Endometrium (tissue), 2 donors: ENCODE measurements at regions not wholly inside any gene's neighbourhood (a gene's known extent, or its start where the extent isn't known, plus 50 kb on each side); places are given as distances from the start of the nearest gene placed in this dataset.
"Not testable (repeated sequence)": the region's sequence is repeated elsewhere in the genome, so short reads cannot be mapped to it uniquely, and the experiment has no call there.

Source experiments
- FAIRE-seq: peaks from 2 replicates; lab custom pipeline; 2012; peaks lifted over from hg19 to GRCh38; lab: Jason Lieb, UNC
- donor health status: control.
- donor health status: control.

GRCh38 chr6:57708061-57708460 is 390.6 kb downstream of the PRIM2 start:
- not testable (repeated sequence) for FAIRE-seq

GRCh38 chr6:57722546-57722945 is 405.1 kb downstream of the PRIM2 start:
- FAIRE-seq = not testable (repeated sequence)

DNA sequence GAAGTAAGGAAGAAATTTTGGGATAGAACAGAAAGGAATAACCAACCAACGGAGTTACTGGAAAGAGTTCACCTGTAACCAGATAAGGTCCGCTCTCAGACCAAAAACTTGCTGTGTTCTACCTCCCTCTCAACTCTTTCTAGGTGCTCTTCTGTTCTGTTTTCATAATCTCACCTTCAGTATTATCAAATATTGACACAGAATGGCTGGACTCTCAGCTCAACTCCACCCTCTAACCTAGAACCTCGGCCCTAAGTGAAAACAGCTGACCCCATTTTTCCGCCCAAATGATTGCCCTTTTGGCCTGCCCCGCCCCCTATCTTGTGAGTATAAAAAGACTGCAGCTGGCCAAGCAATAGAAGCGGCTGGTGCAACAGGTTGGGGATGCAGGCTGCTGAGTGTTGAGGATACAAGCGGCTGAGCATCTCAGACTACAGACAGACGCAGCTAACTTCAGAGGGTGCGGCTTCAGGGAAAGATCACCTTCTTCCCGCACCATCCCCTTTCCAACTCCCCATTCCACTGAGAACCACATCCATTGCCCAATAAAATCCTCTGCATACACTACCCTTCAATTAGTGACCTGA is 406.5 kb downstream of the PRIM2 start:
- not testable (repeated sequence) for FAIRE-seq

GRCh38 chr6:57729407-57729806 is 412.0 kb downstream of the PRIM2 start:
- not testable (repeated sequence) for FAIRE-seq

DNA sequence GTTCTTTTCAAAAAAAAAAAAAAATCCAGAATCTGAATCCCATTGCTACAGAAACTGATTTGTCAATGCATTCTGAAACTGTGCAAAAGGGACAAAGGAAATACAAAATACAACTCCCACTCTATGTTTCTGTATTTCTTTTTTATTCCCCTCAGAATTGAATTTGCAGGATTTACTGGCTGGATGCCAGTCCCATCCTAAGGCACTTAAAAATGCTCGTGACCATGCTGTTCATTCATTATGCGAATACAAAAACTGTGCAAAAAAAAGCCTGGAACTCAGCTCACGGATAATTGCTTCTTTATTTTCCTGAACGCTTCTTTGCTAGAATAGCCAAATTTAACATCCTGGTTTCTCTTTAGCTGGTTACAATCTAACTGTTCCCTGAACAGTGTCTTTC is 413.3 kb downstream of the PRIM2 start:
- FAIRE-seq = not testable (repeated sequence)

DNA sequence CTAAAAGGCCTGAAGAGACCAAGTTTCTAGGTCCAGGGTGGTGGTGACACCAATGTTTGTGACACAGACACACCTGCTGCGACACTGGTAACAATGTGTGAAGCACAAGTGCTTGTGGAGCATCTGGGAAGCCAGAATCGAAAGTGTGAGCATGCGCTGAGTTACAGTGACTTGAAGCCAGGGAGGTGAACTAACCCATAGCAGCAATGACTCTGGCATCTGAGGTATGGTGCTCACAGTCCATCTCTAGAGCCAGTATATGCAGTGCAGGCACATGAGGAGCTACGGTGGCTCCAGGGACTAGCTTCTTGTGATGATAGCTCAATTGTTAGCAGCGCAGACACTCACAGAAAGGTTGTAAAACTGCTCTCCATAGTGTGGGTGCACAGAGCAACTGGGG is 430.3 kb downstream of the PRIM2 start:
- FAIRE-seq = not testable (repeated sequence)

- not testable (repeated sequence) for FAIRE-seq
Observed at GRCh38 chr6:57759850-57760249, 442.4 kb downstream of the PRIM2 start.

DNA sequence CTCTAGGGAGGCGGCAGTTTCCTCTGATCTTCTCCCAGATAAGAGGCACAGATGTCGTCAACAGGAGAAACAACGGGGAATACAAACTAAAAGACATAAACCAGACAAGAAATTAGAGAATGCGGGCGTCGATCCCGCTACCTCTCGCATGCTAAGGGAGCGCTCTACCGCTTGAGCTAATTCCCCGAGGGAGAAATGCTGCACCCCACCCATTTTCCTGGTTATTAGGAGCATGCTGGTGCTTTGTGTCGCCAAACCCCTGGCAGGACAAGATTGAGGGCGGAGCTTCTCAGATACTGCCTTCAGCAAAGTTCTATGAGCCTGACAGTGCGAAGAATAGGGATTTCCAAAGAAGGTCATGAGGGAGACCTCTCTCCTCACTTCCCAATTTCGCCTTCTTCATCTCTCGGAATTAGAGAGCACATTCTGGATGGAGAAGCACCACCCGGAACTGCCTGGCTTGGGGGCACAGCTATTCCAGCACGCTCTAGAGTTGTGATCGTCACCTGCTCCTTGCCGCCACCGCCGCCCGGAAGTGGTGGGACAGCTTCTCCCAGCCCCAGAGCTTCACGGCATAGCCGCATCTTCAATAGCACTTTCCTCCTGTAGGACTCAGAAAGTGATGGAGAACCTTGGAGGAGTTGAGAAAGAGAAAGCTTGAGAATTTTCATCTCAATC is 475.4 kb downstream of the PRIM2 start:
- FAIRE-seq = not testable (repeated sequence)

- FAIRE-seq = not testable (repeated sequence)
Observed at GRCh38 chr6:57793398-57793762, 475.9 kb downstream of the PRIM2 start.

DNA sequence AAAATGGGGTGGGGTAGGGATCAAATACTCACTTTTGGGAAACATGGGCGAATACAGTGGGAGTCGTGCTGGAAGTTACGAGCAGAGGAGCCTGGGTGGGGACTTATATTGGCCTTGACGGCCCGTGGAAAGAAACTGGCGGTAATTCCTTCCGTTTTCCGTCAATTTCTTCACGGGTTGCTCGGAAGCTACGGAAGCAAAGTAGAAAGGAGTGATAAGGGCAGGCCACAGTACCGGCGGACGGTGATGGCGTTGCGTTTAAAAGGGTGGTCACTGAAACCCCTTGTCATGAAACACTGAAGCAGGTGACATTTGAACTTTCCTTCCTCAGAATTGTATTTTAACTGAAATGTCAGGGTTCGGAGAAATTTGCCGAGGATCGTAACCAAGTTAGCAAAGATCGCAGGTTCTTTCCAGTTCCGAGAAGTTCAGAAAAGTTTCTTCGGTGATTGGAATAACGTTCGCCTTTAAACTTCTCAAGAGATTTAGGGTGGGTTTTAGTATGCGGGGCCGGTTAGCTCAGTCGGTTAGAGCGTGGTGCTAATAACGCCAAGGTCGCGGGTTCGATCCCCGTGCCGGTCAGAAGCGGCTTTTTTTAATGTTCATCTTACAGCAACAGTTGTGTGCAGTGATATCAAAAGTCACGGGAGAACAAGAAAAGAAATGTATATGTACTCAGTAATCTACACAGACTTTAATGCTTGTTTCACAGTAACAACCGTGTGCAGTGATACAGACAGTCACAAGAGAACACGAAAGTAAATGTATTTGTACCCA is 482.5 kb downstream of the PRIM2 start:
- not testable (repeated sequence) for FAIRE-seq

DNA sequence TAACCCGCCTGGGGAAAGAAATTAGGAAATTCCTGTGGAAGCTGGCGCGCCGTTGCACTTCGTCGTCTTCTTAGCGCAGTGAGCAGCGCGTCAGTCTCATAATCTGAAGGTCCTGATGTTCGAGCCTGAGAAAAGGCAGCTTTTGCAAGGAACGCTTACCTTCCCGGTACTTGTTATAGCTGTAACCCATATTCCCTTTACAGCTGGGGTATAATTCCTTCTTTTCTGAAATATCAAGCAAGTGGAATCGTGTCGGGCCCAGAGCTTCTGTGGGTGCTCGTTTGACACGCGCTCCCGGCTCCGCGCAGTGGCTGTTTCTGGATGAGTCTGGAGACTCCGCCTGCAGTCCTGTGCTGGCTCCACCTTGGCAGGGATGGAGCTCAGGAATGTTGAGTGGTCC is 491.2 kb downstream of the PRIM2 start:
- FAIRE-seq = not testable (repeated sequence)

GRCh38 chr6:57809454-57809853 is 492.0 kb downstream of the PRIM2 start:
- not testable (repeated sequence) for FAIRE-seq

- FAIRE-seq = not testable (repeated sequence)
Observed at GRCh38 chr6:57813271-57814075, 496.0 kb downstream of the PRIM2 start.

DNA sequence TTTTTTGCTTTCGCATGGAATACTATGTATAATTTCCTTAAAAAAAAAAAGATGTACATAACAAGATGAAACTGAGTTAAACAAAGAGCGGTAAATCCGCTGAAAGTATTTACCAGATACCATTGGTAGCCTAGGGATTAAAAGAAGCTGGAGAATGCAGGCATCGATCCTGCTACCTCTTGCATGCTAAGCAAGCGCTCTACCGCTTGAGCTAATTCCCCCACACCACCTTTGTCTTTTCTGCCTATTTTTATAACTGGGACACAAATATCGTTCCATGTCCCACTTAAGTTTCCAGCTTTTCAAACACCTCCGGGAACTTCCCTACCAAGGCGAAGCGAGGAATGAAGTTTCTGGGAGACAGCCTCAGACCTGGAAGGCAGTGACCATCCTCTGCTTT is 498.4 kb downstream of the PRIM2 start:
- not testable (repeated sequence) for FAIRE-seq

DNA sequence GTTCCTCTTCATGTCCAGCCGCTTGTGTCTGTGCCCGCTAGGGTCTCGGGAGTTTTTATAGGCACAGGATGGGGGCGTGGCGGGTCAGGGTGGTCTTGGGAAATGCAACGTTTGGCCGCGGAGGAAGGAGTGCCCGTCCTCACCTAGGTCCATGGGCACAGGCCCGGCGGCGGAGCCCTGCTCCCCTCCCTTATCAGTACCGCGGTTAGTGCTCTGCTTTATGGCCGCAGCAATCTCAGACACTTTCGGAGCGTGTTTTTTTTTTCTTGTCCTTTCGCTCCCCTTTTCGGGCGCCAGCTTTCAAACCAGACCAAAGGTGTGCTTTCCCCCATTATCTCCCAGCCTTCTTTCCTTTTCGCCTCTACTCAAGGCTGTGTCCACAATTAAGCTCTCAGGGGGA is 503.9 kb downstream of the PRIM2 start:
- FAIRE-seq = not testable (repeated sequence)

GRCh38 chr6:57822448-57822847 is 505.0 kb downstream of the PRIM2 start:
- FAIRE-seq = not testable (repeated sequence)

DNA sequence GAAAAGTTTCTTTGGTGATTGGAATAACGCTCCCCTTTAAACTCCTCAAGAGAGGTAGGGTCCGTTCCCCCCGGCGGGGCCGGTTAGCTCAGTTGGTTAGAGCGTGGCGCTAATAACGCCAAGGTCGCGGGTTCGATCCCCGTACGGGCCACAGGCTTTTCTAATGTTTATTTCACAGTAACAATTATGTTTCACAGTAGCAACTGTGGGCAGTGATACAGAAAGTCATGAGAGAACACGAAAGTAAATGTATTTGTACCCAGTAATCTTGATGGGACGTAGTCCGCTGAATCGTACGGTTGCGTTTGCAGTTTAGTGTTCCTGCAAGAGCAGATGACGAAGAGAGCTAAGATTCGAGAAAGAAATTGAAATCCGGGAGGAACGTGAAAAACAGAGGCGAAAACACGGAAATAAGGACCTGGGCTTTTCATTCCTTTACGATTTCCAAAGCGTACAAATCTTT is 505.5 kb downstream of the PRIM2 start:
- FAIRE-seq = no peak

DNA sequence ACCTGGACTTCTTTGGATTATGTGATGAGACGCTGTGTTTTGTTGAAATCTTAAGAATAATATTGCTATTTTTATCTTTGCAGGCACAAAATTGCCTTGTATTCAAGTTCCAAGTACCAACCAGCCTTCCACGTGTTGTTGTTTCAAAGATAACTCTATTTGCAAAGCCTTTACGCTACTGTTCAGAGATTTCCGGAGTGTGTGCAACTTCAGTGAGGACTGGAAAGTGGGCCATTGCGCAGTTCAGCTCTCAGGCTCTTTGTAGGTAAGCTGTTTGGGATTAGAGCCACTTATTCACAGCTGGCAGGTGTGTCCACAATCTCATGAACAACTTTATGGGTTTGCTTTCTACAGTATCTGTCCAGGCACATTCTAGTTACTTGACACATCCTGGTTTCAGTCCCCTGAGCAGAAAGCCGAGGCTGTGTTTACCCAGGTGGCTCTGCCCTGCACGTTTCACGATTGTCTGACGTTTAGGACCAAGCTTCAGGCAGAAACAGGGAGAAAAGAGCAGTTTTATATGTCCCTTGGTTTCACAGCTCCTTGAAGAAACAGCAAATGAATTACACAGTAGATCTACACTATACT is 520.3 kb downstream of the PRIM2 start:
- not testable (repeated sequence) for FAIRE-seq

GRCh38 chr6:57841551-57841950 is 524.1 kb downstream of the PRIM2 start:
- not testable (repeated sequence) for FAIRE-seq

GRCh38 chr6:57853745-57854407 is 536.4 kb downstream of the PRIM2 start:
- not testable (repeated sequence) for FAIRE-seq
